Stimulated activated CD8-positive, alpha-beta memory T cell treated with anti-CD3 and anti-CD28 coated beads, Interleukin-15, amount 100 ng/mL, for 1 hour (primary cell): ENCODE measurements at regions not wholly inside any gene's neighbourhood (a gene's known extent, or its start where the extent isn't known, plus 50 kb on each side); places are given as distances from the start of the nearest gene placed in this dataset.
"Not testable (repeated sequence)": the region's sequence is repeated elsewhere in the genome, so short reads cannot be mapped to it uniquely, and the experiment has no call there.

Experiments used
- DNase-seq: peaks from one replicate; pipeline ENCODE4 v3.0.0-alpha.2; 2020; ENCODE audit warnings: low read depth

GRCh38 chr11:34001557-34002064 lies 49.9 kb upstream of the CAPRIN1 start:
- no peak for DNase-seq

GRCh38 chr11:33999393-33999792 lies 52.1 kb upstream of the CAPRIN1 start:
- no peak for DNase-seq

GRCh38 chr11:33997584-33998251 lies 53.8 kb upstream of the CAPRIN1 start:
- no peak for DNase-seq

- DNase-seq: peak; percentile 57
These were observed 54.8 kb upstream of the CAPRIN1 start for GRCh38 chr11:33996498-33997454.

GRCh38 chr11:33994937-33995336 lies 56.6 kb upstream of the CAPRIN1 start:
- DNase-seq: no peak

- not testable (repeated sequence) for DNase-seq
These were observed 60.4 kb upstream of the CAPRIN1 start for GRCh38 chr11:33991136-33991535.

- not testable (repeated sequence) for DNase-seq
These were observed 61.4 kb upstream of the CAPRIN1 start for GRCh38 chr11:33990131-33990530.

- no peak for DNase-seq
These were observed 62.1 kb upstream of the CAPRIN1 start for GRCh38 chr11:33989461-33989860.

GRCh38 chr11:33988586-33989370 lies 62.8 kb upstream of the CAPRIN1 start:
- no peak for DNase-seq

GRCh38 chr11:33987975-33988580 lies 63.5 kb upstream of the CAPRIN1 start:
- peak; percentile 50 for DNase-seq

GRCh38 chr11:33987545-33987944 lies 64.0 kb upstream of the CAPRIN1 start:
- DNase-seq: no peak

- DNase-seq: not testable (repeated sequence)
These were observed 64.7 kb upstream of the CAPRIN1 start for GRCh38 chr11:33986597-33987501.

GRCh38 chr11:33984682-33985389 lies 66.7 kb upstream of the CAPRIN1 start:
- DNase-seq: no peak

GRCh38 chr11:33982661-33983060 lies 68.9 kb upstream of the CAPRIN1 start:
- DNase-seq: no peak

- DNase-seq: no peak
These were observed 70.6 kb upstream of the CAPRIN1 start for GRCh38 chr11:33980897-33981296.

GRCh38 chr11:33978376-33978775 lies 73.2 kb upstream of the CAPRIN1 start:
- no peak for DNase-seq

GRCh38 chr11:33977676-33978075 lies 73.9 kb upstream of the CAPRIN1 start:
- DNase-seq: no peak

GRCh38 chr11:33976495-33977199 lies 74.9 kb upstream of the CAPRIN1 start:
- no peak for DNase-seq

GRCh38 chr11:33974804-33975203 lies 76.7 kb upstream of the CAPRIN1 start:
- no peak for DNase-seq
